GM18858 (cell line): ENCODE measurements at regions not wholly inside any gene's neighbourhood (a gene's known extent, or its start where the extent isn't known, plus 50 kb on each side); places are given as distances from the start of the nearest gene placed in this dataset.
"Not testable (repeated sequence)": the region's sequence is repeated elsewhere in the genome, so short reads cannot be mapped to it uniquely, and the experiment has no call there.

ENCODE experiments used
- ATAC-seq: cut with Tn5 transposase; IDR thresholded peaks from one replicate; pipeline ENCODE4 v1.9.1; 2021; ENCODE audit not compliant: unreplicated experiment

GRCh38 chr4:60812811-60813210, 387.3 kb upstream of the ADGRL3 start:
- no peak for ATAC-seq

- ATAC-seq, result no peak
Observed at GRCh38 chr4:60814549-60814948, 385.6 kb upstream of the ADGRL3 start.

DNA sequence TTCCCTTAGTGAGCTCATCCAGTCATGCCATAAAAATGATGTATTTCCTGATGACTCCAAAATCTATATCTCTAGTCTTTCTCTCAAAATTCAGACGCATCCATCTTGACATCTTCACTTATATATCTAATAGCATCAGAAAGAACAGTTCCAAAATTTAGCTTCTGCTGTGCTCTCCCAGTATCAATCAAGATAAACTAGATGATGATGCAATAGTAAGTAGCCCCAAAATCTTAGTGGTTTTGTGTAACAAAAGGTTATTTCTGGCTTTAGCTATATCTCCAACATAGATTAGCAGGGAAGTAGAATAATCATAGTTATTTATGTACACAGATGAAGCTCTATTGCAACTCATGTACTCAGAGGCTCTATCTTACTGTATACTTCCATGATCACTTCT, 382.5 kb upstream of the ADGRL3 start:
- no peak for ATAC-seq

- no peak for ATAC-seq
Observed at GRCh38 chr4:60822986-60823385, 377.1 kb upstream of the ADGRL3 start.

DNA sequence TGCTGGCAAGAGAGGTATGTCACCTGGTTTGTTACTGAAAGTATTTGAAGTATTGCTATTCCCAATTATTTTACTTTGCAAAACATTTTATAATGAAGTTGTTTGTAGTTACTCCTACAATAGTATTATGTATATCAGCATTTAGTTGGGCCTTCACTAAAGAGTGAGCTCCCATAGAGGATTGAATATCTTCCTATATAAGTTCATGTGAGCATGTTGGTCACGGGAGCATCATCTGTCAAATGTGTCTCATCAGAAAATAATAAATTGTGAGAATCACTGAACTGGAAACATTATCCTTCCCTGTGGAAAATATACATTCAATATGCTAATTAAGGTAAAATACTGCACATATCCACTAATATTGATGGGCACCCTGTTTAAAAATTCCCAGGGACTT, 360.1 kb upstream of the ADGRL3 start:
- no peak for ATAC-seq

- no peak for ATAC-seq
Observed at GRCh38 chr4:60846678-60847077, 353.4 kb upstream of the ADGRL3 start.

- ATAC-seq, result no peak
Observed at GRCh38 chr4:60847614-60848013, 352.5 kb upstream of the ADGRL3 start.

GRCh38 chr4:60857130-60857753, 342.9 kb upstream of the ADGRL3 start:
- ATAC-seq, result no peak

- ATAC-seq, result no peak
Observed at GRCh38 chr4:60863442-60863841, 336.7 kb upstream of the ADGRL3 start.

GRCh38 chr4:60865273-60865672, 334.9 kb upstream of the ADGRL3 start:
- ATAC-seq, result no peak

- no peak for ATAC-seq
Observed at GRCh38 chr4:60868232-60868960, 331.7 kb upstream of the ADGRL3 start.

GRCh38 chr4:60879135-60879701, 320.9 kb upstream of the ADGRL3 start:
- no peak for ATAC-seq

DNA sequence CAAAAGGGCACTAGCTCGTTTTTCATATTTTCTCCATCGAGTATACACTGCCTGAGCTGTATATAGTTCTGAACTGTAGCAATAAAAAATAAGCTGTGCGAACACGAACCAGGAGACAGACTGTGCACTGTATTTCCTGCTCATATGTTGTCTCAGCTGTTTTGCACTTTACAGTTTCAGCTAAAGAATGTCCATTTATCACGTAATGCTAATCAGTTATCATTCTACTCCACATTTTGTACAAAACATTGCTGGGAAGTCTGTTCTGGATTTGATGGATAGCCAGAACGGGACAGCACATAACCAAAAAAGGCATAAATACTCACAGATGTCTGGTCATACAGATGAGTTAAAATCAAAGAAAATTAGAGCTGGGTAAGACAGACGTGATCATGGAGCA, 315.5 kb upstream of the ADGRL3 start:
- no peak for ATAC-seq

DNA sequence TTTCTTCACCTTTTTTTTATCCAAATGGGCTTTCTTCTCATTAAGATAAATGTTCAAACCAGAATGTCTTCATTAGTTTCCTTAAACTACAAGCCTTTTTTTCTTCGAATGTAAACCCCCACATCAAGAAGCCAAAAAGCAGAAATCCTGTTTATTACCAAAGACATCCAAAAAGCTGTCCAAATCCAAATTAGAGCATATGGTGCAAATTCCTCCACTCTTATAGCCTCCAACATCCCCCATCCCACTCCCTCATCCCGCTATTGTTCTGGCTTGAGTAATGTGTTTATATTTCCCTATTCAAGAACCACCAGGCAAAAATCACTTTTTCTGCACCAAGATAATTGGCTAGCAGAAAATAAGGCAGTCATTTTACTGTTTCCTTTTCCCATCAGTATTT, 315.1 kb upstream of the ADGRL3 start:
- ATAC-seq, result no peak

- ATAC-seq, result no peak
Observed at GRCh38 chr4:60890743-60891142, 309.4 kb upstream of the ADGRL3 start.

- no peak for ATAC-seq
Observed at GRCh38 chr4:60891947-60892346, 308.2 kb upstream of the ADGRL3 start.

DNA sequence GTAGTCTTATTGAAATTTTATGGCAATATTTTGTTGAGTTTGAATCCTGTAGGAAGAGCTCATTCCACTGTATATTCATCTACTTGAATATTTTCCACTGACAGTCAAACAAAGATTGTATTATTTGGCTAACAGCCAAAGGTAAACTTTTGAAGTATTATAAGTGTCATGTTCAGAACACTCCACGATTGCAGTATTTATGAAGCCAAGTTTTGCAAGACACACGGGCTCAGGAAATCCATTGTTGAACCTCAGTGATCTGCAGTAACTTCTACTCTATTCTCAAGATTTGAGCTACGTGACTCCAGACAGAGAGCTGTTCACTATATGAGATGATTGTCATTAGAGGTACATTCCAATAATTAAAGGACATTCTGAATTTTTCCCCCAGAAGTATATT, 302.7 kb upstream of the ADGRL3 start:
- ATAC-seq, result no peak

DNA sequence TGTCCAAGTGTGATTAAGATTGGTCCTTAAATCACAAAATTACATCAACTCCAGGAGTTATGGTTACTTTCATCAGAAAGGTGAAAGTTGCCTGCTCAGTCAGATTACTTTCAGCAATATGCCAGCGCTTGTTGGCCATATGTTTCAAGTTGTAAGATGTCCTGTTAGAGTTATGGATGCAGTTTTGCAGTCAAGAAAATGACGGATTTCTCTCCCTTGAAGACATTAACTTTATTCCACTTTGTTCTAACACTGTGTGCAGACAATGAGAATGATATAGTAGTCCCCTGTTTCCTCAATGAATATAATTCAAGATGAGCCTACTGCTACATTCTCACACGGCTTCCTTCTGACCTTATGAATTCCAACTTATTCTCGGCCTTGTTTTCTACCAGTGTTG, 295.0 kb upstream of the ADGRL3 start:
- ATAC-seq, result no peak

DNA sequence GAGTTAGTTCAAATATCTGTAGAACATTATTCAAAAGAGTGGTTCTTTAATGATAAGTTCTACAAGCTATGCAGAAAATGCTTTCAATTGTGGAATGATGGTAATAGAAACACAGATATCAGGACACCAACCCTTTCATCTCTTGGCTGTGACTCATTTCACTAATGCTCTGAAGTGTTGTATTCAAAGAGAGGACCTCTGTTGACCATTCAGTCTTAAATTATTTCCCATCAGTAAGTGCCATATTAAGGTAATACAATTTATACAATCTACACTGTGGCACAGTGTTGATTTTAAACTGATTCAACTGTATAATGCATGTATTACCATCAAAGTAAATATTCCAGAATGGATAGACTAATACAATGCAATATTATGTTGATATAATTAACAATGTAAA, 289.0 kb upstream of the ADGRL3 start:
- no peak for ATAC-seq

DNA sequence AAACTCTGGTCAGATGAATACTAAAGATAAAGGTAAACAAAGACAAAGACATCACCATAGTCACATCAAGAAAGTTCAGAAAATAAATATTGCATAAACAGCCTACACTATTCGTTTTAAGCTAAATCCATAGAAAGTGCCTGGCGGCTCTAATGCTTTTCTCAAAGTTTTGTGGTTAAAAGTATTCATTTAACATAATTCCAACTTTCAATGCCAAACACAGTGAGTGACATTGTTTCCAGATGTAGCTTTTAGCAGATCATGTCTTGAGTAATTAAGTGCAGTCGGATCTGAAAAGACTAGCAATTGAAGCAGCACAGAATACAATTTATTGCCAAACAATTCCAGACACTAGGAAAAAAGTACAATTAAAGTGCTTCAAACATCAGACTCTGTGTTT, 287.1 kb upstream of the ADGRL3 start:
- ATAC-seq, result no peak

DNA sequence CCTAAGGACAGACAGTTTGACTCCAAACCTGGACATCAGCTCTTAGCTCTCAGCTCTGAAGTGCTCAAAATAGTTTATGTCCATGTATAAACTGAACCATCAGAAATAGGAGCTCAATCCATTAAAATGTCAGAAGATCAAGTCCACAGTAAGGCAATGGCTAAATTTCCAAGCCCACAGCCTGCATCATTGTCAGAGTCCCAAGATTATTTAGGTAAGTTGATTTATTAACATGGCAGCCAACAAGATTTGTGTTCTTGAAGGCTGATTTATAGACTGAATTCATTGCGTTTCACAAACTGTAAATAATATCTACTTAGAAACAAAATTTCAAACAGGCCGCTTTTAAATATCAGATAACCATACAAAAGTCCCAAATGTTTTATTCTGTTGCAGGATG, 286.5 kb upstream of the ADGRL3 start:
- no peak for ATAC-seq

DNA sequence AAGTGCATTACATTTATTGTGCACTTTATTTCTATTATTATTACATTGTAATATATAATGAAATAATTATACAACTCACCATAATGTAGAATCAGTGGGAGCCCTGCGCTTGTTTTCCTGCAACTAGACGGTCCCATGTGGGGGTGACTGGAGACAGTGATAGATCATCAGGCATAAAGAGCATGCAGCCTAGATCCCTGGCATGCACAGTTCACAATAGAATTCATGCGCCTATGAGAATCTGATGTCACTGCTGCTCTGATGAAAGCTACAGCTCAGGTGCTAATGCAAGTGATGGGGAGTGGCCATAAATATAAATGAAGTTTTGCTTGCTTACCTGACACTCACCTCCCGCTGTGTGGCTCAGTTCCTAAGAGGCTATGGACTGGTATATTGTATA, 278.4 kb upstream of the ADGRL3 start:
- not testable (repeated sequence) for ATAC-seq

DNA sequence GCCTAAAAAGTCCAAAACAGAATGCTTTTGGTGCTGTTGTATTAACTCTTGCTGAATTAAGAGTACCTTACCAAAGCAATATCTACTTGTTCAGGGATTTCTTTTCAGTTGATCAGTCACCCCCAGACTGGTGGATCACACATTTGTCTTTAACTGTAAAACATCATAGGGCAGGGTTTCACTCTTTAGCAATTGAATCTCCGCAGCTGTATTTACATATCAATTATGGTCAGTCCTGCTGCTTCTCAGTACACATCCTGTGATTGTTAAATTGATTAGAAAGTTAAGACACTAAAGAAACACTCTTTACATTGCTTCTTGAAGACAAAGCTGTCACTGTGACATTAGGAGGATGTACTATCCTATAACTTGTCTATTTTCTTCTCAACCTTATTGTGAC, 277.1 kb upstream of the ADGRL3 start:
- ATAC-seq, result no peak
